Astrocyte (in vitro differentiated cells and primary cell): ENCODE measurements at regions not wholly inside any gene's neighbourhood (a gene's known extent, or its start where the extent isn't known, plus 50 kb on each side); places are given as distances from the start of the nearest gene placed in this dataset.

Source experiments
- DNase-seq: peaks from one replicate; pipeline ENCODE4 v3.0.0-alpha.2; 2010; ENCODE audit warnings: low read depth
- FAIRE-seq: peaks from 2 replicates; lab custom pipeline; 2011; peaks lifted over from hg19 to GRCh38; lab: Jason Lieb, UNC
- H2AFZ ChIP-seq: 2 replicates; pipeline ENCODE4 v1.6.0; 2012; ENCODE audit warnings: low read depth, low read length, inconsistent platforms
- H3K27ac ChIP-seq: 2 replicates; pipeline ENCODE4 v1.5.1; 2011; ENCODE audit warnings: low read depth, low read length, inconsistent platforms
- H3K27me3 ChIP-seq: 2 replicates; pipeline ENCODE4 v1.6.0; 2011; ENCODE audit warnings: low read length, inconsistent platforms; ENCODE audit not compliant: insufficient read depth
- H3K36me3 ChIP-seq: 2 replicates; pipeline ENCODE4 v1.5.1; 2011; ENCODE audit warnings: low read length, inconsistent platforms; ENCODE audit not compliant: insufficient read depth
- H3K4me1 ChIP-seq: 2 replicates; pipeline ENCODE4 v1.5.1; 2011; ENCODE audit warnings: low read length, inconsistent platforms; ENCODE audit not compliant: insufficient read depth
- H3K4me2 ChIP-seq: 2 replicates; pipeline ENCODE4 v1.6.0; 2012; ENCODE audit warnings: low read length, inconsistent platforms
- H3K4me3 ChIP-seq: 2 replicates; pipeline ENCODE4 v1.5.1; 2011; ENCODE audit warnings: low read depth, mild to moderate bottlenecking, low read length, inconsistent platforms; ENCODE audit not compliant: insufficient read depth
- H3K79me2 ChIP-seq: 2 replicates; pipeline ENCODE4 v1.6.0; 2012; ENCODE audit warnings: mild to moderate bottlenecking, low read length, inconsistent platforms; ENCODE audit not compliant: insufficient read depth
- H3K9ac ChIP-seq: 2 replicates; pipeline ENCODE4 v1.6.0; 2012; ENCODE audit warnings: mild to moderate bottlenecking, low read length, inconsistent platforms
- H3K9me3 ChIP-seq: 2 replicates; pipeline ENCODE4 v1.5.1; 2012; ENCODE audit warnings: low read depth, mild to moderate bottlenecking, low read length, inconsistent platforms; ENCODE audit not compliant: insufficient read depth
- H4K20me1 ChIP-seq: 2 replicates; pipeline ENCODE4 v1.6.0; 2012; ENCODE audit warnings: low read length, inconsistent platforms; ENCODE audit not compliant: insufficient read depth
- H3K27ac Mint-ChIP-seq: one replicate; pipeline ENCODE4 v1.8.0; 2021; ENCODE audit warnings: mild to moderate bottlenecking, mixed read lengths; ENCODE audit not compliant: unreplicated experiment
- H3K27me3 Mint-ChIP-seq: one replicate; pipeline ENCODE4 v1.8.0; 2021; ENCODE audit warnings: low read depth, mixed read lengths; ENCODE audit not compliant: unreplicated experiment
- H3K36me3 Mint-ChIP-seq: one replicate; pipeline ENCODE4 v1.8.0; 2021; ENCODE audit warnings: low read depth, mixed read lengths; ENCODE audit not compliant: unreplicated experiment
- H3K4me1 Mint-ChIP-seq: one replicate; pipeline ENCODE4 v1.8.0; 2021; ENCODE audit warnings: low read depth, mixed read lengths; ENCODE audit not compliant: unreplicated experiment
- H3K4me3 Mint-ChIP-seq: one replicate; pipeline ENCODE4 v1.8.0; 2021; ENCODE audit warnings: mild to moderate bottlenecking, moderate library complexity, mixed read lengths; ENCODE audit not compliant: unreplicated experiment
- H3K9me3 Mint-ChIP-seq: one replicate; pipeline ENCODE4 v1.8.0; 2021; ENCODE audit warnings: mild to moderate bottlenecking, mixed read lengths; ENCODE audit not compliant: unreplicated experiment
- CTCF ChIP-seq: IDR thresholded peaks from 2 replicates; pipeline ENCODE4 v1.5.1; 2011; ENCODE audit warnings: low read depth, mild to moderate bottlenecking, inconsistent platforms, low read length, moderate library complexity; ENCODE audit not compliant: insufficient read depth
- EZH2 ChIP-seq: IDR thresholded peaks from 2 replicates; pipeline ENCODE4 v1.6.1; 2012; ENCODE audit warnings: mild to moderate bottlenecking, low read length, inconsistent platforms; ENCODE audit not compliant: insufficient read depth

DNA sequence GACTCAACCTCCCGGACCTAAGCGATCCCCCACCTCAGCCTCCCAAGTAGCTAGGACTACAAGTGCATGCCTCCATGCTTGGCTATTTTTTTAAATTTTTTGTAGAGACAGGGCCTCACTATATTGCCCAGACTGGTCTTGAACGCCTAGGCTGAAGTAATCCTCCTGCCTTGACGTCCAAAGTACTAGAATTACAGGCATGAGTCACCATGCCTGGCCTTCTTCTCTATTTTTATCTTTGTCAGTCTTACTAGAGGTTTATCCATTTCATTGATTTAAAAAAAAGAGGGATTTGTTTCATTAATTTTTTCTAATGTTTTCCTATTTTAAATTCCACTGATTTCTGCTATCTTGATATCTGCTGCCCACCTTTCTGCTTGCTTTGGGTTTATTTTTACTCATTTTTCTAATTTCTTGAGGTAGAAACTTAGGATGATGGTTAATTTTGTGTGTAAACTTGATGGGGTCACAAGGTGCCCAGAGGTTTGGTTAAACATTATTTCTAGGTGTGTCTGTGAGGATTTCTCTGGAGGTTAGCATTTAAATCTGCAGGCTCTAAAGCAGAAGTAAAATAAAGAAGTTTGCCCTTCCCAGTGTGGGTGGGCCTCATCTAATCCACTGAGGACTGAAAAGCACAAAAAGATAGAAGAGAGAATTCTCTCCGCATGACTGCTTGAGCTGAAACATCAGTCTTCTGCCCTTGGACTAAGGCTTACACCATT lies 116.2 kb upstream of the DCLK2 start:
- Mint-ChIP-seq H3K36me3 (no peaks in the 10 kb centered on the region), H3K27ac (peak overlapping the region; percentile 75), H3K9me3 (no peaks in the 10 kb centered on the region), H3K4me3 (no peak overlapping the region), H3K27me3 (no peaks in the 10 kb centered on the region), H3K4me1 (peaks cover 6% of the 10 kb centered on the region)
- H3K9ac ChIP-seq = no peak overlapping the region
- H3K27ac ChIP-seq = no peak overlapping the region
- H3K4me1 ChIP-seq = peaks cover 4% of the 10 kb centered on the region
- H3K36me3 ChIP-seq = no peaks in the 10 kb centered on the region
- no peaks in the 10 kb centered on the region for H3K9me3 ChIP-seq
- no peaks in the 10 kb centered on the region for H4K20me1 ChIP-seq
- no peak overlapping the region for H3K4me2 ChIP-seq
- peak; percentile 62 for DNase-seq
- H3K4me3 ChIP-seq = no peak overlapping the region
- no peaks in the 10 kb centered on the region for H3K79me2 ChIP-seq
- FAIRE-seq = no peak
- H2AFZ ChIP-seq = no peak overlapping the region
- no peaks in the 10 kb centered on the region for H3K27me3 ChIP-seq
- no peak for TF ChIP-seq CTCF
- no peak for TF ChIP-seq EZH2

DNA sequence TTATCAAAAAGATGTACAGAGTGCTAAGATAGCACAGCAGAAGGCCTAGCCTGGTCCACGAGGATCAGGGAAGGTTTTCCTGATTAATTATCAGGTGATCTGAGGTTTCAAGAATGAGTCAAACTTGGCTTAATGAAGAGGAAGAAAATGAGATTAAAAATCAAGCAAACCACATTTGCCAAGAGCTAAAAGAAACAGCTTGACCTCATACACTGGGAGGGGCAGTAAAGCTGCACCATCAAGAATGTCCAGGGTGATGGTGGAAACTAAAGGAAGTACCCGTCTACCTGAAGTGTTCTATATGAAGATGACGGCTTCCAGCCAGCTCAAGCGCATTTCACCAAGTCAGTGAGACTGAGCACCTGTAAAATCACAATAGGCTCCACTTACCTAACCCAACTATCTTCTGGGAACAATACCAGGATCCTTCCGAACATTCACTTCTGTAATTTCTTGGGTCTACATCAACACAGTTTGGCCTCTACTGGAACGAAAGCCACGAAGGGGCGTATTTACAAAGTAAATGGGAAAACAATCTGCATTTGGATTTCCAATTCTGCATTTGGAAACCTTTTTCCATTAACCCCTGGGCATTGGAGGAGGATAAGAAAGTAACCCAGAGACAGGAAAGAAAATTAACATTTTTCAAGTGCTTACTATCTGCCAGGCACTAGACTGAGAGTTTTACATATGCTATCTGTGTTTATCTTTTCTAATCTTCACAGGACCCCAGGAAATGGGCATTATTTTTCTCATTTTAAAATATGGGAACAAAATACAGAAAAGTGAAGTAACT lies 114.0 kb upstream of the DCLK2 start:
- TF ChIP-seq CTCF = no peak
- no peak for TF ChIP-seq EZH2
- H3K4me1 ChIP-seq = peaks cover 4% of the 10 kb centered on the region
- H3K36me3 ChIP-seq = no peaks in the 10 kb centered on the region
- no peak overlapping the region for H3K9ac ChIP-seq
- H3K9me3 ChIP-seq = no peaks in the 10 kb centered on the region
- H3K27me3 Mint-ChIP-seq = no peaks in the 10 kb centered on the region
- DNase-seq = peak; percentile 23
- H3K4me1 Mint-ChIP-seq = peaks cover 6% of the 10 kb centered on the region
- H3K79me2 ChIP-seq = no peaks in the 10 kb centered on the region
- H3K4me3 Mint-ChIP-seq = no peak overlapping the region
- H3K36me3 Mint-ChIP-seq = no peaks in the 10 kb centered on the region
- no peaks in the 10 kb centered on the region for H3K27me3 ChIP-seq
- no peaks in the 10 kb centered on the region for H4K20me1 ChIP-seq
- no peak for FAIRE-seq
- no peak overlapping the region for H3K27ac ChIP-seq
- H3K27ac Mint-ChIP-seq = no peak overlapping the region
- H3K9me3 Mint-ChIP-seq = no peaks in the 10 kb centered on the region
- H3K4me3 ChIP-seq = no peak overlapping the region
- no peak overlapping the region for H3K4me2 ChIP-seq
- no peak overlapping the region for H2AFZ ChIP-seq

DNA sequence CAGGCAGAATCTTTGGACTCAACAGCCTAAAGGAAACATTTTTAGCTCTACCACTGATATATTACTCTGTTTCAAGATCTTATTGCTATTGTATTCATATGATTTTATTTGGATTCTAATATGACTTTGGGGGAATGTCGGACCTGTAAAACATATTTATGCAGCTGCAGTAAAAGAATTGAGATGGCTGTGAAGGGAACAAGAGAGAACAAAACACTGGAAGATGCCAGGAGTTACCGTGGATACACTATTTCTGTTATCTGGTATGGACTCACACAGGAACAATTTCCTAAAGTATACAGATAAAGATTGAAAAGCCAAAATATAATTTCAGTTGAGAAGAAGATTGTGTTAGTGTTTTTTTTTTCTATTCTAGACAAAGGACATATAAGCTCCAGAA lies 113.0 kb upstream of the DCLK2 start:
- Histone ChIP-seq H3K36me3 (no peaks in the 10 kb centered on the region), H3K27ac (no peak overlapping the region), H4K20me1 (no peaks in the 10 kb centered on the region), H3K9ac (no peak overlapping the region), H3K4me1 (peaks cover 4% of the 10 kb centered on the region), H3K27me3 (no peaks in the 10 kb centered on the region), H3K9me3 (no peaks in the 10 kb centered on the region), H3K4me3 (no peak overlapping the region), H3K4me2 (no peak overlapping the region), H3K79me2 (no peaks in the 10 kb centered on the region), H2AFZ (no peak overlapping the region)
- no peak overlapping the region for H3K4me3 Mint-ChIP-seq
- DNase-seq (peak; percentile 3), FAIRE-seq (no peak)
- H3K4me1 Mint-ChIP-seq = peaks cover 6% of the 10 kb centered on the region
- no peaks in the 10 kb centered on the region for H3K9me3 Mint-ChIP-seq
- TF ChIP-seq CTCF (no peak), EZH2 (no peak)
- H3K27ac Mint-ChIP-seq = no peak overlapping the region
- H3K36me3 Mint-ChIP-seq = no peaks in the 10 kb centered on the region
- H3K27me3 Mint-ChIP-seq = no peaks in the 10 kb centered on the region
